Amniotic epithelial cell (primary cell): ENCODE measurements at regions not wholly inside any gene's neighbourhood (a gene's known extent, or its start where the extent isn't known, plus 50 kb on each side); places are given as distances from the start of the nearest gene placed in this dataset.

Experiments used
- DNase-seq: peaks from one replicate; pipeline ENCODE4 v3.0.0-alpha.2; 2010; ENCODE audit warnings: low read depth

- peak; percentile 96 for DNase-seq
Observed at GRCh38 chr1:232477728-232478127, 152.2 kb downstream of the SIPA1L2 start.

- peak; percentile 94 for DNase-seq
Observed at GRCh38 chr1:232476538-232476950, 153.4 kb downstream of the SIPA1L2 start.

- DNase-seq: peak; percentile 48
Observed at GRCh38 chr1:232474826-232475225, 155.1 kb downstream of the SIPA1L2 start.

GRCh38 chr1:232473900-232474299 is 156.0 kb downstream of the SIPA1L2 start:
- no peak for DNase-seq

GRCh38 chr1:232473324-232473723 is 156.6 kb downstream of the SIPA1L2 start:
- peak; percentile 87 for DNase-seq

- peak; percentile 87 for DNase-seq
Observed at GRCh38 chr1:232472485-232473041, 157.4 kb downstream of the SIPA1L2 start.

GRCh38 chr1:232471250-232471649 is 158.7 kb downstream of the SIPA1L2 start:
- DNase-seq: no peak

- no peak for DNase-seq
Observed at GRCh38 chr1:232470711-232471110, 159.2 kb downstream of the SIPA1L2 start.

GRCh38 chr1:232468249-232468648 is 161.7 kb downstream of the SIPA1L2 start:
- no peak for DNase-seq

- DNase-seq: no peak
Observed at GRCh38 chr1:232467073-232467760, 162.7 kb downstream of the SIPA1L2 start.

- no peak for DNase-seq
Observed at GRCh38 chr1:232464325-232464724, 165.6 kb downstream of the SIPA1L2 start.

- peak; percentile 70 for DNase-seq
Observed at GRCh38 chr1:232463225-232463624, 166.7 kb downstream of the SIPA1L2 start.

GRCh38 chr1:232462213-232462612 is 167.7 kb downstream of the SIPA1L2 start:
- peak; percentile 22 for DNase-seq

GRCh38 chr1:232459826-232460225 is 170.1 kb downstream of the SIPA1L2 start:
- DNase-seq: no peak

- no peak for DNase-seq
Observed at GRCh38 chr1:232459087-232459486, 170.8 kb downstream of the SIPA1L2 start.

- no peak for DNase-seq
Observed at GRCh38 chr1:232457595-232457994, 172.3 kb downstream of the SIPA1L2 start.

- DNase-seq: no peak
Observed at GRCh38 chr1:232456714-232457113, 173.2 kb downstream of the SIPA1L2 start.

GRCh38 chr1:232454227-232454886 is 175.6 kb downstream of the SIPA1L2 start:
- no peak for DNase-seq

- no peak for DNase-seq
Observed at GRCh38 chr1:232452736-232453440, 177.0 kb downstream of the SIPA1L2 start.

GRCh38 chr1:232452117-232452516 is 177.8 kb downstream of the SIPA1L2 start:
- DNase-seq: no peak

- no peak for DNase-seq
Observed at GRCh38 chr1:232451506-232451905, 178.4 kb downstream of the SIPA1L2 start.

- DNase-seq: no peak
Observed at GRCh38 chr1:232450615-232451014, 179.3 kb downstream of the SIPA1L2 start.

- DNase-seq: no peak
Observed at GRCh38 chr1:232447125-232447524, 182.8 kb downstream of the SIPA1L2 start.
